ENCODE measurements at regions not wholly inside any gene's neighbourhood (a gene's known extent, or its start where the extent isn't known, plus 50 kb on each side); places are given as distances from the start of the nearest gene placed in this dataset.
A peak's percentile ranks its signal among the peaks of the same experiment; 100 is the strongest.

GRCh38 chr12:74043343-74043742 lies 494.3 kb upstream of the ATXN7L3B start:
- no peak for TF ChIP-seq CTCF (IDR thresholded peaks at IDR 0.05; ENCODE audit: control extremely low read depth, extremely low read depth)
- Histone ChIP-seq H3K4me1 (ENCODE audit: control insufficient read depth in 5 of 5, insufficient read depth in 5 of 5, low read length in 5 of 5) (no peaks in the 10 kb centered on the region), H3K27ac (ENCODE audit: low read depth in 1 of 2, low read length in 1 of 2) (no peak overlapping the region), H3K9ac (ENCODE audit: insufficient read depth in 1 of 2, low read length in 2 of 2) (no peak overlapping the region), H3K36me3 (ENCODE audit: control insufficient read depth in 4 of 4, insufficient read depth in 4 of 4, low read length in 4 of 4) (no peaks in the 10 kb centered on the region), H3K4me3 (no peak overlapping the region), H3K9me3 (ENCODE audit: control insufficient read depth in 4 of 4, insufficient read depth in 3 of 4, low read length in 3 of 4) (no peaks in the 10 kb centered on the region), H3K27me3 (ENCODE audit: control insufficient read depth in 3 of 3, insufficient read depth in 3 of 3, low read length in 2 of 3) (no peaks in the 10 kb centered on the region)
- ATAC-seq (ENCODE audit: insufficient read depth, low FRiP score), result peak; percentile 46
- WGBS, 2 donors, result 54 to 72% methylated on average over 3 of the region's 3 CpGs
- peak in 2 of 3 donors; percentile 37 to 56 for DNase-seq

- TF ChIP-seq CTCF (IDR thresholded peaks at IDR 0.05; ENCODE audit: control extremely low read depth, extremely low read depth), result no peak
- DNase-seq, result no peak
- no peak overlapping the region for H3K4me3 ChIP-seq
- no peaks in the 10 kb centered on the region for H3K4me1 ChIP-seq (ENCODE audit: control insufficient read depth in 5 of 5, insufficient read depth in 5 of 5, low read length in 5 of 5)
- no peaks in the 10 kb centered on the region for H3K36me3 ChIP-seq (ENCODE audit: control insufficient read depth in 4 of 4, insufficient read depth in 4 of 4, low read length in 4 of 4)
- no peaks in the 10 kb centered on the region for H3K27me3 ChIP-seq (ENCODE audit: control insufficient read depth in 3 of 3, insufficient read depth in 3 of 3, low read length in 2 of 3)
- WGBS, 2 donors, result 79 to 83% methylated on average over 3 of the region's 3 CpGs
- H3K9ac ChIP-seq (ENCODE audit: insufficient read depth in 1 of 2, low read length in 2 of 2), result no peak overlapping the region
- no peak overlapping the region for H3K27ac ChIP-seq (ENCODE audit: low read depth in 1 of 2, low read length in 1 of 2)
- no peaks in the 10 kb centered on the region for H3K9me3 ChIP-seq (ENCODE audit: control insufficient read depth in 4 of 4, insufficient read depth in 3 of 4, low read length in 3 of 4)
- no peak for ATAC-seq (ENCODE audit: insufficient read depth, low FRiP score)
Observed at GRCh38 chr12:74049348-74049747, 488.3 kb upstream of the ATXN7L3B start.

- Histone ChIP-seq H3K36me3 (ENCODE audit: control insufficient read depth in 4 of 4, insufficient read depth in 4 of 4, low read length in 4 of 4) (no peaks in the 10 kb centered on the region), H3K4me3 (no peak overlapping the region), H3K27me3 (ENCODE audit: control insufficient read depth in 3 of 3, insufficient read depth in 3 of 3, low read length in 2 of 3) (no peaks in the 10 kb centered on the region), H3K9me3 (ENCODE audit: control insufficient read depth in 4 of 4, insufficient read depth in 3 of 4, low read length in 3 of 4) (no peaks in the 10 kb centered on the region), H3K4me1 (ENCODE audit: control insufficient read depth in 5 of 5, insufficient read depth in 5 of 5, low read length in 5 of 5) (no peaks in the 10 kb centered on the region), H3K27ac (ENCODE audit: low read depth in 1 of 2, low read length in 1 of 2) (no peak overlapping the region), H3K9ac (ENCODE audit: insufficient read depth in 1 of 2, low read length in 2 of 2) (no peak overlapping the region)
- 83 to 86% methylated on average over 1 of the region's 1 CpG for WGBS, 2 donors
- TF ChIP-seq CTCF (IDR thresholded peaks at IDR 0.05; ENCODE audit: control extremely low read depth, extremely low read depth), result no peak
- DNase-seq, result no peak
- no peak for ATAC-seq (ENCODE audit: insufficient read depth, low FRiP score)
Observed at GRCh38 chr12:74051848-74052247, 485.8 kb upstream of the ATXN7L3B start.

- Histone ChIP-seq H3K27me3 (ENCODE audit: control insufficient read depth in 3 of 3, insufficient read depth in 3 of 3, low read length in 2 of 3) (no peaks in the 10 kb centered on the region), H3K27ac (ENCODE audit: low read depth in 1 of 2, low read length in 1 of 2) (no peak overlapping the region), H3K4me1 (ENCODE audit: control insufficient read depth in 5 of 5, insufficient read depth in 5 of 5, low read length in 5 of 5) (no peaks in the 10 kb centered on the region), H3K36me3 (ENCODE audit: control insufficient read depth in 4 of 4, insufficient read depth in 4 of 4, low read length in 4 of 4) (no peaks in the 10 kb centered on the region), H3K9me3 (ENCODE audit: control insufficient read depth in 4 of 4, insufficient read depth in 3 of 4, low read length in 3 of 4) (peaks cover 0 to 10% (median 1%) of the 10 kb centered on the region in 4 donors), H3K4me3 (no peak overlapping the region), H3K9ac (ENCODE audit: insufficient read depth in 1 of 2, low read length in 2 of 2) (no peak overlapping the region)
- no peak for ATAC-seq (ENCODE audit: insufficient read depth, low FRiP score)
- WGBS, 2 donors, result 66 to 69% methylated on average over 2 of the region's 2 CpGs
- no peak for DNase-seq
- TF ChIP-seq CTCF (IDR thresholded peaks at IDR 0.05; ENCODE audit: control extremely low read depth, extremely low read depth), result no peak
Observed at GRCh38 chr12:74066476-74066875, 471.2 kb upstream of the ATXN7L3B start.
